ENCODE measurements at regions not wholly inside any gene's neighbourhood (a gene's known extent, or its start where the extent isn't known, plus 50 kb on each side); places are given as distances from the start of the nearest gene placed in this dataset.

DNA sequence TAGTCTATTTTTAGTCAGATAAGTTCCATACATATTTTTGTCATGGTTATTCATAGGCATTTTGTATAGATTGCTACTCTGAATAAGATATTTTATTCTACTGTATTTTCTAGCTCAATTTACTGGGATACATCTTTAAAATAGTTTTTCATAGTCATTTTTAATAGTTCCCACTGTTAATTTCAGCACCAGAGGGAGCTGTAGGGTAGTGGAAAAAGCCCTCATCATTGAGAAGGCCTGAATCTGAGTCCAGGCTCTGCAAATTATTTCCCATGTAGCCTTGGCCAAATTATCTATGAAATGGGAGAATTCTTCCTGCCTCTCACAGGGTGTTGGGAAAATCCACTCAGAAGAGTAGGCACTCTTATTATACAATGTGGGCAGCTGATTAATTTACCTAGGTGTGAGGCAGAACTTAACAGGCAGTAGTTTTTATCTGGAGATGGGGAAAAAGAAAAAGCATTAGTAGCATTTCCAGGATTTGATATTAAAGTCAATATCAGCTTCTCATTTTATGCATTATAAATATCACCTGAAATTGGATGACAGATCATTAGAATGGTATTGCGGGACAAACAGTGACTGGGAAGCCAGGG is 102.9 kb upstream of the PAQR3 start:
- DNase-seq (ENCODE audit: extremely low spot score) = no peak
- no peak overlapping the region for H3K27ac ChIP-seq (ENCODE audit: low read depth)
- 97% methylated on average over 1 of the region's 1 CpG for WGBS

DNA sequence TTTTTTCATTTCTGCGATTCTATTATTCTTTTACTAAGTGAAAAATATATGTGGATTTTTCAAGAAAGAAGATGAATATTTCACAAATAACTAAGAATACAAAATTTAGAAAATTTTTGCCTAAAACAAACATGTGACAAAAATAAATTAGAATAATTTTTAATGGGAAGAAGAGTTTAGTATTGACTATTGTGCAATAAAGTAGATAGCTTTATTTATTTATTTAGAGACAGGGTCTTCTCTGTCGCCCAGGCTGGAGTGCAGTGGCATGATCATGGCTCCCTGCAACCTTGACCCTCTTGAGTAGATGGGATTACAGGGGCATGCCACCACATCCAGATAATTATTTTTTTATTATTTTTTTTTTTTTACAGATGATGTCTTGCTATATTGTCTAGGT is 95.3 kb upstream of the PAQR3 start:
- WGBS = 96% methylated on average over 2 of the region's 2 CpGs

More for the DNA sequence above, 102.9 kb upstream of the PAQR3 start:
- no peaks in the 10 kb centered on the region for H3K4me1 ChIP-seq (ENCODE audit: insufficient read depth)
- H3K36me3 ChIP-seq (ENCODE audit: insufficient read depth) = no peaks in the 10 kb centered on the region
- H3K4me3 ChIP-seq (ENCODE audit: low read depth, low read length) = no peak overlapping the region

DNA sequence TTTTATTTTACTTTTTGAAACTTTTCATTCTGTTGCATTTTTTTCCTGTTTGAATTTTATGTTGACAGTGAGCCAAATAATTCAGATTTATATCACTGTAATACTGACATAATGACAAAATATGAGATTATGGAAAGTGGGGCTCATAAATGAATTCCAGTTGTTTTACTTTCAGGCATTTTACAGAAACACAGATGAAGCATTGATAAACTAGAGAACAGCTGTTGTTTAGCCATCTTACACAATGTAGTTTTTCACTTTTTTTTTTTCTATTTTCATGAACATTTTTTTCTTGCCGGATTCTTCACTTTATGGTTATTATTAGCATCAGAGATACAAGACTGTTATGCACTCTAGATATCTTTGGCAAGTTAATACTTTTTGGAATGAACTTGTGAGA is 91.7 kb upstream of the PAQR3 start:
- Histone ChIP-seq H3K4me3 (ENCODE audit: low read depth, low read length) (no peak overlapping the region), H3K27ac (ENCODE audit: low read depth) (no peak overlapping the region), H3K4me1 (ENCODE audit: insufficient read depth) (no peaks in the 10 kb centered on the region), H3K36me3 (ENCODE audit: insufficient read depth) (no peaks in the 10 kb centered on the region)
- DNase-seq (ENCODE audit: extremely low spot score) = no peak
- 17% methylated on average over 1 of the region's 1 CpG for WGBS

More for the DNA sequence above, 95.3 kb upstream of the PAQR3 start:
- no peaks in the 10 kb centered on the region for H3K36me3 ChIP-seq (ENCODE audit: insufficient read depth)
- H3K4me1 ChIP-seq (ENCODE audit: insufficient read depth) = no peaks in the 10 kb centered on the region
- no peak overlapping the region for H3K4me3 ChIP-seq (ENCODE audit: low read depth, low read length)
- no peak overlapping the region for H3K27ac ChIP-seq (ENCODE audit: low read depth)
- DNase-seq (ENCODE audit: extremely low spot score) = no peak

DNA sequence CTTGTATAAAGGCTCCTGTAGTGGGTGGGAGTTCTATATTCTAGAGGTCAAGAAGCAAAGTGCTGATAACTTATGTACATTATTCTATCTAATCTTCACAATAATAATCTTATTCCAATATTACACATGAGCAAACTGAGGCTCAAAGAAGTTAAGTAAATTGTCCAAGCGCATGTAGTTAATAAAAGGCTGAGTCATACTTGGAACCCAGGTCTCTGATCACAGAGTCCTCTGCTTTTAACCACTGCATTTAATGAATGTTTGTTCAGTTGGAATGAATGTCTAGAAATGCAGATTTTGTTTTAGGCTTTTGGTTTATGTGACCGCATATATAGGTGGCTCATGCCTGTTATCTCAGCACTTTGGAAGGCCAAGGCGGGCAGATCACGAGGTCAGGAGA is 88.4 kb upstream of the PAQR3 start:
- H3K36me3 ChIP-seq (ENCODE audit: insufficient read depth) = no peaks in the 10 kb centered on the region
- no peak overlapping the region for H3K4me3 ChIP-seq (ENCODE audit: low read depth, low read length)
- H3K4me1 ChIP-seq (ENCODE audit: insufficient read depth) = no peaks in the 10 kb centered on the region
- DNase-seq (ENCODE audit: extremely low spot score) = no peak
- H3K27ac ChIP-seq (ENCODE audit: low read depth) = no peak overlapping the region
- WGBS = 94% methylated on average over 4 of the region's 4 CpGs

DNA sequence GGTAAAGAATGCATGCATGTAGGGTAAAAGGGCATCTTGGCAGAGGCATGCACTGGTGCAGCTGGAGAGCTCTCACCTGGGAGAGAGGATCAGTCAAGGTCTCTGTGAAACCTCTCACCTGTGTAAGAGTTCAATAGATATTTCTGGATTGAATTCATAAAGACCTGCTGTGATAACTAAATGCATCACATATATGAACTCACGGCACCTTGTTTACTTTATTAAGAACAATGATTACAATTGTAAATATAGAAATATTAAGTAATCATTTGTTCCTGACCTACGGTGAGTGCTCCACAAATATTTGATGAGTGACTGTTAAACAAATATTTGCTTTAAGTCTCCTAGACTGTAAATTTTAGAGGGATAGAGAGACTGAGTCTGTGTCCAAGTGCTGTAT is 85.9 kb upstream of the PAQR3 start:
- no peaks in the 10 kb centered on the region for H3K4me1 ChIP-seq (ENCODE audit: insufficient read depth)
- DNase-seq (ENCODE audit: extremely low spot score) = no peak
- no peak overlapping the region for H3K27ac ChIP-seq (ENCODE audit: low read depth)
- no peak overlapping the region for H3K4me3 ChIP-seq (ENCODE audit: low read depth, low read length)
- H3K36me3 ChIP-seq (ENCODE audit: insufficient read depth) = no peaks in the 10 kb centered on the region
- 16% methylated on average over 2 of the region's 2 CpGs for WGBS

DNA sequence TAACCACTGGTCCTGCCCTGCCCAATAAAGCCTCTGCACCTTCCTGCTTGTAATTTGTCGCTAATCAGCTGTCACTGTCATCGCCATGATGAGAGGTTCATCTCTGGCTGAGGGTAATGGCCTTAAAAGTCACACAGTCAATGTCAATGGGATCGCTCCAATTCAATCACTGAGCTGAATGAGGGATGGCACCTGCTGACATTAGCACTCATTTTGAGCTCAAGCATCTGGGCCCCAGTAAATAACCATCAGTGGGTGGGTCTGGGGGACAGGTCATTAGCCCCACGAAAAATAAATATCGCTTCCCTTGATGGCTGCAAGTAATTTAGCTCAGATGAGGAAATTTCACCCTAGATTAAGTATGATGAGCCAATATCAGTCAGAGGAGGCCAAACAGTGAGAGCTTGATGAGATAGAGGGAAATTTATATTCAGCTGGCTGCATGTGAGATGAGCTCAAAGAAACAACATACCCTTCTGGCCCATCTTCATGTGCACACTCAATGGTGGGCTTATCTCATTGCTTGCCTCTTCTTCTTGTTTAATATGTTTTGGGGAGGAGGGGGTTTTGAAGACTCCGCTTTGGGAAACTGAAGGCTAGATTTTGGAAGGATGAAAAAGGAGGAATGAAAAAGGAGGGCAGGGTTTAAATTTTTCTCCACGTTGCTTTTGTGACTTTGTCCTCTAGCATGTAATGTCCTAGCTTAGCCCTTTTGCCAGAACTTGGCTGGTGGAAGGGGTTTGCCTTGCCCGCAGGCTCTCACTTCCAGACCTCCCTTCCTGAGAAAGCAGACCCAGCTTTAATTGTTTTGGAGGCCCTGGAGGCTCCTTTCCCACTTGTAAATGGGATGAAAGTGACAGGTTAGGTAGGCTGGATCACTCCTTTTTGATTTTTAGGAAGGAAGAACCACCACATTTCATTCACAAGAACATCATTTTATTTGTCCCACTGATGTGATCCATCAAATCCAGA is 84.8 kb upstream of the PAQR3 start:
- H3K36me3 ChIP-seq (ENCODE audit: insufficient read depth) = no peaks in the 10 kb centered on the region
- DNase-seq (ENCODE audit: extremely low spot score) = no peak
- H3K27ac ChIP-seq (ENCODE audit: low read depth) = no peak overlapping the region
- H3K4me3 ChIP-seq (ENCODE audit: low read depth, low read length) = no peak overlapping the region
- H3K4me1 ChIP-seq (ENCODE audit: insufficient read depth) = no peaks in the 10 kb centered on the region
- 91% methylated on average over 8 of the region's 8 CpGs for WGBS

DNA sequence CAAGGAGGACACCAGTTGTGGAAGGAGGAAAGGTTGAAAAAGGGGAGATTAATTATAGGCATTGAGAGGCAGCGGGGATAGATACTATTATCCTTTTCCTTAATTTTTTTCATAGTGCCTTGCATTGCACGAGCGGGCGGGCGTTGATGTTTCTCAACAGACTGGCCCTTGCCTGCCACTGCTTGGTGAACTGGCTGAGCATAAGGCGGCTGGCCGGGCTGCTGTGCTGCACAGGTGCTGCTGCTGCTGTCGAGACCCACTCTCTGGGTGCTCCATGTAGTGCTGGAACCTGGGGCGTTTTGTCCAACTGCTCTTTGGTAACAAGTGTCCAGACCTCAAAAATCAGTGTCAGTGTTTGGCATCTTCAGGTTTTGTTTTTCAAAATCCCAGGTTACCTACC is 83.3 kb upstream of the PAQR3 start:
- Histone ChIP-seq H3K36me3 (ENCODE audit: insufficient read depth) (no peaks in the 10 kb centered on the region), H3K4me3 (ENCODE audit: low read depth, low read length) (no peak overlapping the region), H3K4me1 (ENCODE audit: insufficient read depth) (no peaks in the 10 kb centered on the region), H3K27ac (ENCODE audit: low read depth) (no peak overlapping the region)
- no peak for DNase-seq (ENCODE audit: extremely low spot score)
- 94% methylated on average over 9 of the region's 9 CpGs for WGBS

DNA sequence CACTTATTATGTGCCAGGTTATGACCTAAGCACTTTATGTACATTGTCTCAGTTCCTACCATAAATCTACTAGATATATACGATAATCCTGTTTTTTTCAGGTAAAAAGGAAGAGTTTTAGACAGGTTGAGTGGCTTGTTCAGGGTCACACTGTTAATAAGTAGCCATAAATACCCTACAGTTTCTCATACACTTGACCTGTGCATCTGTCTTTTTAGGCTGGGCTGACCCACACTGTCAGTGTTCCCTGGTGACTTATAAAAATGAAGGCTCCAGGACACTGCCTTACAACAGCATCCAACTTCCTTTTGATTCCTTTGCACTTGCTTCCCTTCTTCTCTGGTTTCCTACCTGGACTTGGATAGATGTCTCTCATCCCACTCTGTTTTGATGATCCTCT is 78.2 kb upstream of the PAQR3 start:
- no peaks in the 10 kb centered on the region for H3K4me1 ChIP-seq (ENCODE audit: insufficient read depth)
- H3K4me3 ChIP-seq (ENCODE audit: low read depth, low read length) = no peak overlapping the region
- 77% methylated on average over 1 of the region's 1 CpG for WGBS
- no peak for DNase-seq (ENCODE audit: extremely low spot score)
- H3K36me3 ChIP-seq (ENCODE audit: insufficient read depth) = no peaks in the 10 kb centered on the region
- H3K27ac ChIP-seq (ENCODE audit: low read depth) = no peak overlapping the region

DNA sequence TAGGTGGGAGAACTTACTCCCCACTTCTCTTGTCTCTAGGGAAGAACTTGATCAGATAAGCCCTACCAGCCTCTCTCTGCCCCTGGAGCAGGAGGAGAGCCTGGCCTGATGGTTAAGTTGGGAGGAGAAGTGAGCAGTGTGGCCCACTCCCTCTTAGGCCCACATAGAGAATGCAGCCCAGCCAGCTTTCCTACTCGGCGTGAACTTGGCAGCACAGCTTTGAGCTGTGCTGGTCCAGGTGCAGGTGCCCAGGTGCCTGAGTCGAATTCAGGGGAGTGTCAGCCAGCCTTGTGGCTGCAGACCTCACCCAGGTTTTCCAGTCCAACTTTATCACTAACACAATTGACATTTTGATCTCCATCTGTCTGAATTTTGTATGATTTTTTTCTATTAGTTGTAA is 77.6 kb upstream of the PAQR3 start:
- no peak overlapping the region for H3K4me3 ChIP-seq (ENCODE audit: low read depth, low read length)
- WGBS = 84% methylated on average over 3 of the region's 3 CpGs
- no peak overlapping the region for H3K27ac ChIP-seq (ENCODE audit: low read depth)
- no peaks in the 10 kb centered on the region for H3K36me3 ChIP-seq (ENCODE audit: insufficient read depth)
- DNase-seq (ENCODE audit: extremely low spot score) = no peak
- no peaks in the 10 kb centered on the region for H3K4me1 ChIP-seq (ENCODE audit: insufficient read depth)

DNA sequence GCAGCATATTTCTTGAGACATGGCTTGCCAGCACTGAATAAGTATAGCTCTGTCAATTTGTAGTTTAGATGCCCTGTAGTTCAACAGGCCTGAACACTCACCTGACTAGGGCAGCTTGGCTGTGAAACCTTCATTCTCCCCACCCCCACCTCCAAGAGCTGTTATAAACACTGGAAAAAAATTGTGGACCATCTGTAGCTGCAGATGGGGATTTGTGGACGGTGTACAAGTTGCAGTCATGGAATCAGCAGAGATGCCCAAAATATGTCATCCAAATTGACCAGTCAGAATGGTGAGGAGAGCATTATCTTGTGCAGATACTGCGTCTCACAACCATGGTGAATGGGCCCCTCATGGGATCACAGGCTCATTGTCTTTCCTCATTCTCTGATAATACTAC is 76.2 kb upstream of the PAQR3 start:
- WGBS = 85% methylated on average over 2 of the region's 2 CpGs
- Histone ChIP-seq H3K4me3 (ENCODE audit: low read depth, low read length) (no peak overlapping the region), H3K36me3 (ENCODE audit: insufficient read depth) (no peaks in the 10 kb centered on the region), H3K27ac (ENCODE audit: low read depth) (no peak overlapping the region), H3K4me1 (ENCODE audit: insufficient read depth) (no peaks in the 10 kb centered on the region)
- no peak for DNase-seq (ENCODE audit: extremely low spot score)

DNA sequence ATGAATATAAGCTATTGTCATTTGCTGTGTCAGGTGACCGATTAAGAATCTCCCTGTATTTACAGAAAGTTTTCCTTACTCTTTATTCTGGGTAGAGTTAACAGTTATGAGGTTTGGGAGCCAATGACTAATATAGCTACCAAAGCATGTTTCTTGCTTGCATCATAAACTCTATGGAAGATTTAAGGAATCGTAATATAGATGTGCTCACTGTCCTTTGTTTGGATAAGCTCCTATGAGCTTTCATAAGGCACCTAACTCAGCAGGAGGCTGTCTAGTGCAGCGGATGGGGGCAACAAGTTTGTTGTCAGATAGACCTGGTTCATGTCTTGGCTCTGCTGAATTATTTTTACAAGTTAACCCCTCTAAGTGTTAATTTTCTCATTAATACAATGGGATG is 75.0 kb upstream of the PAQR3 start:
- H3K36me3 ChIP-seq (ENCODE audit: insufficient read depth) = no peaks in the 10 kb centered on the region
- no peak overlapping the region for H3K27ac ChIP-seq (ENCODE audit: low read depth)
- no peak overlapping the region for H3K4me3 ChIP-seq (ENCODE audit: low read depth, low read length)
- DNase-seq (ENCODE audit: extremely low spot score) = no peak
- no peaks in the 10 kb centered on the region for H3K4me1 ChIP-seq (ENCODE audit: insufficient read depth)
- WGBS = 87% methylated on average over 3 of the region's 3 CpGs

DNA sequence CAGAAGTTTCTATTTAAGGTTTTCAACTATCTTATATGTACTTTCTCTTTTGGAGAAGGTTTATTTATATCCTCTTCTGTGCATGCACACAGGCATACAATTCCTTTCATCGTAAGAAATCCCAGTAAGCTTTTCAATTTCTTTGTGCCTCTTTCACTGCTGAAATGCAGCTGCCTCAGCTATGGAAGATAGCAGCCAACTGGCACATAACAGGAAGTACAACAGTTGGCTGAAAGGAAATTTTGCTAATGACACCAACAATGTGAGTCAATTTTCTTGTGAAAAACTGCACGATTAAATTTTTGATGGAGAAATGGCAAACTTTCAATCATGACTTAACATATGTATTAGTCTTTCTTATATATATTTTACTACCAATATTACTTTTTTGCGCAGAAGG is 74.5 kb upstream of the PAQR3 start:
- DNase-seq (ENCODE audit: extremely low spot score) = no peak
- Histone ChIP-seq H3K4me1 (ENCODE audit: insufficient read depth) (no peaks in the 10 kb centered on the region), H3K27ac (ENCODE audit: low read depth) (no peak overlapping the region), H3K36me3 (ENCODE audit: insufficient read depth) (no peaks in the 10 kb centered on the region), H3K4me3 (ENCODE audit: low read depth, low read length) (no peak overlapping the region)
- WGBS = 60% methylated on average over 3 of the region's 3 CpGs

DNA sequence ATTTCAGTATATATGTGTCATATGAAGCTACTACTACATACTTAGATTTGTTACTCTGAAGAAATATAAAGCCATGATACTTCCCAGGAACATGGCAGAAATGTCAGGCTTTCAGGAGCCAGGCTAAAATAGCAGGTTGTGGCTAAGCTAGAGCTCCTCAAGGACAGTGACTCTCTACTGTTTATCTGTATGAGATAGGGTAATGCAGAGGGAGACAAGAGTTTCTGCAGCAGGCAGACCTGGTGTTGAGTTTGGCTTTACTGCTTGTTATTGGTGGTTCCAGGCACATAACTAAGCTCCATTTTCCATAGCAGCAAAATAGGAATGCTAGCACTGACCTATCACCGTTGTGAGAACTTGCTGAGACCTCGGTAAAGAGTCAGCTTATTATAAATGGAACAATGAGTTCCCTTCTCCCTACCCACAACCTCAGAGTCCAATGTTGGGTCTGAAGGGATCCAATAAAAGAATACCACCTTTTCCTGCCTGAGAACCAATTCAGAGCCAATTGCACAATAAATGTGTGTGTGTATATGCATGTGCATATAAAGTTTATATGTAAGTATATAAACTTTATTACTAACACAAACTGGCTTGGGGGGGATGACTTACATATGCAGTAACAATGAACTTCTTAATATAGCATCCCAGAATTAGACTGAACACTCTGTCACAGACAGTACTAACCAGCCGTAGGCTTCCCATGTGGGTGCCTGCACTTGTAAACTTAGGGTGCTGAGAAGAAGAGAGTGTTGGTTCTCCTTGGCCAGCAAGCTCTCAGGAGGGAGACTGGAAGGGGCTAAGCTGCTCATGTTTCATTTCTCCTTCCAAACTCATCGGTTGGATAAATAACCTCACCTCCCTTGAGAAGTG is 51.9 kb upstream of the PAQR3 start:
- WGBS = 73% methylated on average over 4 of the region's 4 CpGs
- Histone ChIP-seq H3K4me1 (ENCODE audit: insufficient read depth) (no peaks in the 10 kb centered on the region), H3K36me3 (ENCODE audit: insufficient read depth) (no peaks in the 10 kb centered on the region), H3K27ac (ENCODE audit: low read depth) (no peak overlapping the region), H3K4me3 (ENCODE audit: low read depth, low read length) (no peak overlapping the region)
- no peak for DNase-seq (ENCODE audit: extremely low spot score)

Data from urinary bladder (tissue), 3 donors.